Astrocyte (in vitro differentiated cells and primary cell): ENCODE measurements at regions not wholly inside any gene's neighbourhood (a gene's known extent, or its start where the extent isn't known, plus 50 kb on each side); places are given as distances from the start of the nearest gene placed in this dataset.
"Not testable (repeated sequence)": the region's sequence is repeated elsewhere in the genome, so short reads cannot be mapped to it uniquely, and the experiment has no call there.

Experiments
- EZH2 ChIP-seq: IDR thresholded peaks from 2 replicates; pipeline ENCODE4 v1.6.1; 2012; ENCODE audit warnings: mild to moderate bottlenecking, low read length, inconsistent platforms; ENCODE audit not compliant: insufficient read depth
- TF ChIP-seq, protein P1 (sequence below): IDR thresholded peaks from 2 replicates; pipeline ENCODE4 v1.5.1; 2011; ENCODE audit warnings: low read depth, mild to moderate bottlenecking, inconsistent platforms, low read length, moderate library complexity; ENCODE audit not compliant: insufficient read depth

DNA sequence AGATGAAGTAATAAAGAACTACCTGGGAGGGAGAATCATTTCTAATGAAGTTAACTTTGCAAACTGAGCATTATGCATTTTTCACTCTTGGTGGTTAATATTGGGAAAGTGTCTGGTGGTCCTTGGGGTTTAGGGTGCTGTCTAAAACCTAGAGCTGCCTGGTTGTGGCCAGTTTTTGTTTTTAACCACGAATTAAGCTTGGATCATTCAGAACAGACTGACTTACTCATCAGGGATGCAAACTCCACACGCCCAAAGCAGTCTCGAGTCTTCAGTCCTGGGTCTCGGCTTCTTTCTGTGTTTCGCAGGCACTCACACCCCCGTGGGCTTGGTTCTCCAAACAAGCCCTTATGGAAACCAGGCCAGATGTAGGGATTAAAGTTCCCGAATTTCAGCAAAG, 113.8 kb upstream of the PLGLB2 start:
- TF ChIP-seq, protein P1, sequence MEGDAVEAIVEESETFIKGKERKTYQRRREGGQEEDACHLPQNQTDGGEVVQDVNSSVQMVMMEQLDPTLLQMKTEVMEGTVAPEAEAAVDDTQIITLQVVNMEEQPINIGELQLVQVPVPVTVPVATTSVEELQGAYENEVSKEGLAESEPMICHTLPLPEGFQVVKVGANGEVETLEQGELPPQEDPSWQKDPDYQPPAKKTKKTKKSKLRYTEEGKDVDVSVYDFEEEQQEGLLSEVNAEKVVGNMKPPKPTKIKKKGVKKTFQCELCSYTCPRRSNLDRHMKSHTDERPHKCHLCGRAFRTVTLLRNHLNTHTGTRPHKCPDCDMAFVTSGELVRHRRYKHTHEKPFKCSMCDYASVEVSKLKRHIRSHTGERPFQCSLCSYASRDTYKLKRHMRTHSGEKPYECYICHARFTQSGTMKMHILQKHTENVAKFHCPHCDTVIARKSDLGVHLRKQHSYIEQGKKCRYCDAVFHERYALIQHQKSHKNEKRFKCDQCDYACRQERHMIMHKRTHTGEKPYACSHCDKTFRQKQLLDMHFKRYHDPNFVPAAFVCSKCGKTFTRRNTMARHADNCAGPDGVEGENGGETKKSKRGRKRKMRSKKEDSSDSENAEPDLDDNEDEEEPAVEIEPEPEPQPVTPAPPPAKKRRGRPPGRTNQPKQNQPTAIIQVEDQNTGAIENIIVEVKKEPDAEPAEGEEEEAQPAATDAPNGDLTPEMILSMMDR: not testable (repeated sequence)
- TF ChIP-seq EZH2: not testable (repeated sequence)
